DMS 273 treated with DMSO at 0.1 percent for 48 hours (cell line): ENCODE measurements at regions not wholly inside any gene's neighbourhood (a gene's known extent, or its start where the extent isn't known, plus 50 kb on each side); places are given as distances from the start of the nearest gene placed in this dataset.

ENCODE experiments used
- DNase-seq: peaks from one replicate; lab custom pipeline; 2025; lab: John Stamatoyannopoulos, UW

DNA sequence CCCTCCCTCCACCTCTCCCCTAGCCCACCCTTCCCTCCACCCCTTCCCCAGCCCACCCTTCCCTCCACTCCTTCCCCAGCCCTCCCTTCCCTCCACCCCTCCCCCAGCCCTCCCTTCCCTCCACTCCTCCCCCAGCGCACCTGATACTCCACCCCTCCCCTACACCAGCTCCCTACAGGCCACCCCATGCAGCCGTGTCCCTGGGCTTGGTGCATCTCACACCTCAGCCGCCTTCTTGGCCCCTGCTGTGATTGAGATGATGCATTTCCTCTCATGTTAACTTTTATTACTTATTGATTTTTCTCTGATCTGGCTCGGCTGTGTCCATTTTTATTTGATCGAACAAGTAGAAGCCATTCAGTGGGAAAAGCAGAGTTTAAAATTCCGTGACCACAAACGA, 243.8 kb downstream of the MATN1 start:
- DNase-seq, result no peak

DNA sequence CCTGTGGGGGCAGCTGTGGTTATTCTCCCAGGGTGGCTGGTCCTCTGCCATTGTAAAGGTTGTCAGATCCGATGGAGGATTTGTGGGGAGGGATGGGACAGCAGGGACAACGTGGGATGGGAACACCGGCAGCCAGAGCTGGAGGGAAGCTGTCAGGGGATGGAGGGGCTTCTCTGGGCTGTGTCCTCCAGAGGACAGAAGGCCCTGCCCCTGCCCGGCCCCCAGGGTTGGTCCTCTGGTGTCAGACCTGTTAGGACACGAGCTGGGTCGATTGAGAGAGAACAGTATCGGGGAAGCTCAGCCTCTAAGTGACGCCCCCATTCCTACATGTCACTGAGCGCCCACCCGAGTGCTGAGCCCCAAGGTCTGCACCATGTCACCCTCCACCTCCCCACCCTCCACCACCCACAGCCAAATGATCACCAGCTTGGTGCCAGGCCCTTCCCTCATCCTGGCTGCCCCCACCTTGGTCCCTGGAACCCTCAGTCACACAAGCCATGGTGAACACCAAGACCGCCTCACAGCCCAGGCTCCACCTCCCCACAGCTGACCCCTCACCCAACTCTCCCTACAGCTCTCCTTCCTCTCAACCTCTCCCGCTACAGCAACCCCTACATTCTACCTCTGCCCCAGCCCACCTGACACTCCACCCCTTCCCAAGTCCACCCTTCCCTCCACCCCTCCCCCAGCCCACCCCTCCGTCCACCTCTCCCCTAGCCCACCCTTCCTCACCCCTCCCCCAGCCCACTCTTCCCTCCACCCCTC, 244.4 kb downstream of the MATN1 start:
- DNase-seq, result no peak

DNA sequence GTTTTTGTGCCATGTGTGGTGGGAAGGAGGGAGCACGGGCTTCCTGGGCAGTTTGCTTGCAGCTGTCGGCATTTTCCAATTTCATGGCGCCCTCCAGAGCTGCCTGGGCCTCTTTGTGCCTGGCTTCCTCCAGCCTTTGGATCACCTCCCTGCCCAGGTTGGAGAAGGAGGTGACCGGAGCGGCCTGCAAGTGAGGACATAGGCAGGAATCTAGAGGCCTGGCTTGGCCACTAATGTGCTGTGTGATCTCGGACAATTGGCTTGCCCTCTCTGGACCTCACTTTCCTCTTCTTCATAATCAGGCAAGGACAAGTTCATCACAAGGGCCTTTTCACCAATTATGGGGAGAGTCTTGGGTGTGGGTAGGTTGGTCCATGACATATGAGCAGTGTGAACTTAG, 245.1 kb downstream of the MATN1 start:
- no peak for DNase-seq

DNA sequence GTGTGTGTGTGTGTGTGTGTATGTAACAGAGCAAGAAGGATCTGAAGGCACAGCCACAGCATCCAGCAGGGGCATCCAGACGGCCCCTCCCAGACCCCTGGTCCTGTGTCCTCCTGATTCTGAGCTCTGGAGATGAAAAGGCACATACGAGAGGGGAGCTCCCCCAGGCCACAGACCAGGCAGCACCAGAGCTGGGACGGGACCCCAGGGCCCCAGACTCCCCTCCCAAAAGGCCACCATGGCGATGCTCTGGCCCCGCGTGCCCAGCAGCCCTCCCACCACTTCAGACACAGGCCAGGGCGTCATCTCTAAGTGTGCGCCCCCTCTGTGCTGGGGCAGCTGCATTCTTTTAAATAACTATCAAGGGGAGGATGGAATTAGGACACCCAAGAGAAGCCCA, 245.8 kb downstream of the MATN1 start:
- no peak for DNase-seq

DNA sequence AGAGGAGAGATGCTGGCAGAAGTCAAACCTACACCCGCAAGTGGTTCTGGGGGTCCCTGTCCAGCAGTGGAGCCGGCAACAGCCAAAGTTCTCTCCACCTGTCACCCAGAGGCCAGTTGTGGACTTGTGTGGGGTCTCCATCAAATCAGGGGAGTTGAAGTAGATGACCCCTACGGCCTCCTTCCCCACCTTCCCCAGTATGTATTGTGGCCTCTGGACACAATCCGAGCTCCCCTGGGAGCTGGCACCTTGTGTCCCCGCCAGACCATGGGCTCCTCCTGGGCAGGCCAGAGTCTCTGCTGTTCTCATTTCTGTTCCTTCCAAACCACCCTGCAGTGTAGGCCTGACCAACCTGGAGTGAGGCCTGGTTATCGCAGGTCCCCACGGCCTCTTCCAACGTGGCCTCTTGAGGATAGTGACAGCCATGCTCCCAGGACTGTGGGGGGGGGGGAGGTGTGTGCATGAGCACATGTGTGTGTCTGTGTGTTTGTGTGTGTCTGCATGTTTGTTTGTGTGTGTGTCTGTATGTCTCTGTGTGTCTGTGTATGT, 246.4 kb downstream of the MATN1 start:
- DNase-seq, result no peak

DNA sequence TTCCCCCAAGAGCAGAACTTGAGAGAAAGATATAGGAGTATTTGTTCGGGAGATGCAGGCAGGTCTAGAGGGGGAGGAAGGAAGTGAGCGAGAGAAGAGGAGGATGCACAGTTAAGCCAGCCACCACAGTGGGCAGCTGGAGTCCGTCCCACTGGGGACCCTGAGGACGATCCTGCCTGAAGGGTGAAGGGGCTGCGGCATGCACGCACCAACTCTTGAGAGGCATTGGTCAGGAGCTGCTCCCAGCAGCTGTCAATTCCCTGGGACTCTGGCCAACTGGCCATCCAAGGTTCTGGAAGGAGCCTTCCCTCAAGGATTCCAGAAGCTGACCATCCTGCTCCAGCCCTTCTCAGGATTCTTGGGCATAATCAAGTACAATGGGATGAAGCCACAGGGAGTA, 246.9 kb downstream of the MATN1 start:
- no peak for DNase-seq

DNA sequence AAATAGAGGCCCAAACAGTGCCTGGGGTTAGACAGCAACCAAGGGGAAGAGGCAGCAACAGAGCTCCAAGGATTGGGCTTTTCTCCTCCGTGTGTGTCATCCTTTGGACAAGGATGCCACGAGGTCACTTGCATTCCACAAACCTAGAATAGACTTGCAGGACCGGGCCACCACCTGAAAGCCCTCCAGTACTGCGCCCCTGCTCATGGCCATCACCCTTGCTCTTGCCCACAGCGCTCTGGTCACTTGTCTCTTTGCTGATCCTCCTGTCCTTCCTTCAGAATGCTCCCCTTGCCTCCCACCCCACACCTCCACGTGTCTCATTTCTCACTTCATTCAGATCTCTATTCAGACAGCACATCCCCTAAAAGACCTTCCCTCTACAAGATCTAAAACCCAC, 247.4 kb downstream of the MATN1 start:
- no peak for DNase-seq

DNA sequence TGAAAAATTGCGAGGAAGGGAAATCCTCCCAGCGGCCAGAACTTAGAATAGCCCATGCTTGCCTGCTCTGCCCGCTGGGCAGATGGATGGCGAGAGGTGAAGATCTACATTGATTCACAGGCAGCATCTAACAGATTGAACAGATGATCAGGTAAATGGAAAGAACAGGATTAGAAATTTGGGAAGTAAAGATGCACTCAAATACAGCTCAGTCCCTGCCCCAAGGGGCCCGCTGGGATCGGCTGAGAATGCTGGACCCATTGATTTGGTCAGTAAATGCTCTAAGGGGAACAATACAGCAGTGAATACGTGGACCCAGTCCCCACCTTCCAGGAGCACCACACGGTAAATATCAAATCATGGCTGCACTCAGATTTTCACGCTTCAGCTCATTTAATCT, 248.2 kb downstream of the MATN1 start:
- no peak for DNase-seq

DNA sequence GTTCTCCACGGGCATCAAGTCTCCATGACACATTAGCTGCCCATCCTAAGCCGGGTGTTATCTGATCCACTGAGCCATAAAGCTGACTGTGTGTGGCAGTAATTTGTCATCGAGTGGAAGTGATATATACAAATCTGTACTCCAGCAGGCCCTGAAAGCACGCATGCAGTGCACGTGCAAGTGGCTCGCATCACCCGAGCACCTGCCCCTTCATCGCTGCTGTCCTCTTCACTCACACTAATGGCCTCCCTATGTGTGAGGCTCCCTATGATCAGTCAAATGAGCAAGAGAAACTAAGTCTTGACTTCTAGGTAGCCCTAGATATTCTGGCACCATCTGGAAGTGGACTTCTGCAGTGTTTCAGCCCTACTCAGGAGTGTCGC, 248.6 kb downstream of the MATN1 start:
- DNase-seq, result no peak

DNA sequence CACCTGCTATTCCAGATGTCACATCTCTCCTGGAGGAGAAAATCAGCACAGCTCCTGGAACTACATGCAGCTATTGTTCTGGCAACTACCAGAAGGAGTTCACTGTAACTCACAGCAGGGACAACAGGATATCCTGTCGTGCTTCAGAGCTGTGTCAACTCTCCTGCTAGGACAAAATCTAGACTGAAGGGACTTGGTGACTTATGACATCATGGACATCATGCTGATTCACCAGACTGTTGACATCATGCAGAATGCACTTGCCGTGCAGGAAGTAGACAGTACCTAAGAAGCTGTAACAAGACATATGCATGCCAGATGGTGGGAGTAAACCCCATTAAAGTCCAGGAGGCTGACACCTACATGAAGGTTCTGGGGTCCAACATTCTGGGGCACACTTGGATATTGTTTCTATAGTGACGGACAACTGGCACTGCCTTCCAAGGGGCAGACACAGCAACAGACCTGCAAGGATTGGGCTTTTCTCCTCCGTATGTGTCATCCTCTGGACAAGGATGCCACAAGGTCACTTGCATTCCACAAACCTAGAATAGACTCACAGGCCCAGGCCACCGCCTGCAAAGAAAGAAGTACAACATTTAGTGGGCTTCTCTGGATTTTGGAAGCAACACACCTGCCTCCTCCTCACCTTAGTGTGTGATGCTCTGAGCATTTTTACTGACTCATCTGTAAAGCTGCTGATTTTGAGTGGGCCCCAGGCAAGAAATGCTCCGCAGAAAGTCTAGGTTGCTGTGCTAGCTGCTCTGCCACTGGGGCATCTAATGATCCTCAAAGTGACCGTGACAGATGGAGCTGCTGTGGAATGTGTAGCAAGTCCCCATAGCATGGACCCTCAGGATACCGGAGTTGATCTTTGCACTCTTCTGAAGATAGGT, 249.2 kb downstream of the MATN1 start:
- DNase-seq, result no peak

DNA sequence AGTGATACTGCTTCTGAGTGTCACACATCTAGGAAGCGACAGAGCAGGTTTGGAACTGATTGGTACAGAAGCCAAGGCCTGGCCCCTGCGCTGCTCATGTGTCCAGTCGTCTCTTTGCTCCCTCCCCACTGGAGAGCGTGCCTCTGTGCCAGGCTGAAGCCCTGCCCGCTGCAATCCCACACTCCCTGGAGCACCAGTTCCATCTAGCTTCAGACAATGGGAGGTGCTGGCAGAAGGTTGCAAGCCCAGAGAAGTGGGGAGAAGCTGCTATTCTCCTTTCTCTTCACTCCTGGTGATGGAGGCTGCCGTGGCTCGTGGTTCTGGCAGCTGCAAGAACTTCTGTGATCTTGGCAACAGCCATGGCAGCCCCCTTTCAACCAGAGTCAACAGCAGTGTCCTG, 250.9 kb downstream of the MATN1 start:
- no peak for DNase-seq

DNA sequence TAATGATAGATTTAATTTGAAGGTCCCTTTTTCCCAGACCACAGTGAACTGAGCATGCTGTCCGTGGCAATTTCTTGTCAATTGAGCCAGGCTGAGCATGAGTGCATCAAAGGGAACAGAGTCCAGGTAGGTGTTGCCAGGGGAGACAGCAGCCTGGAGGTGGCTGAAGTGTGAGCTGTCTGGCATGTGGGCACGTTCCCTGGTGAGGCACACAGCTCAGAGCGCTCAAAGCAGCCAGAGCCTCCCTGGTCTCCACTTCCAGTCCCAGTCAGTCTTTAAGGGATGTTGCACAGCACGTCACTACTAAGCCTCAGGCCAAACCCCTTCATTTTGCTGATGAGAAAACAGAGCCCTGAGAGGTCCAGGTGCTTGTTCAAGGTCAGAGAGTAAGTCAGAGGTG, 251.4 kb downstream of the MATN1 start:
- DNase-seq, result no peak

DNA sequence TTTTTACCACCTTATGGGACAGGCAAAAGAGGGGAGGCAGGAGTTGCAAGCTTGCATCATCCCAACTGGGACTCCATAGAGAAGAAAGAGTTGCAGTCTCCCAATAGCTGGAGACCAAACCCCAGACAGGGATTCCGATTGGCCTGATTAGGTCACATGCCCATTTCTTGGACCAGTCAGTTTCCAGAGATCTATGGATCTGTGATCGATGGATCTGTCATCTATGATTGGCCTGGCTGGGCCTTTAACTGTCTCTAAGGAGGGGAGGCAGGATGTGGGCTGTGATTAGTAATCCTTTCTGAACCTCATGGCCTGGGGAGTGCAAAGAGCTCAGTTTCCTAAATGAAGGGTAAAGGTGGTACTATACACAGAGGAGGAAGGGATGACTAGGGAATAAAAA, 252.1 kb downstream of the MATN1 start:
- DNase-seq, result no peak

DNA sequence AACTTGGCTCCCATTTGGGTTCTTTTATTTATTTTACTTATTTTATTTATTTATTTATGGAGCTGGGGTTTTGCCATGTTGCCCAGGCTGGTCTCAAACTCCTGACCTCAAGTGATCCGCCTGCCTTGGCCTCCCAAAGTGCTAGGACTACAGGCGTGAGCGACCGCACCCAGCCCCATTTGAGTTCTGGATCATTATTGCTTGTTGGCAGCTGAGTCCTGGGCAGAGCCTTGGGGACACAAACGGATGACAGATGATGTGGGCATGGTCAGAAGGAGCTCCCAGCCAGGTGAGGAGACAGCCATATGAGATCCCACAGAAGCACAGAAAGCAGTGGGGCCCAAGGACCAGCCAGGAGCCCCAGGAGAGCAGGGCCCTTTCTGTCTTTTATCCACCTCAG, 254.0 kb downstream of the MATN1 start:
- no peak for DNase-seq

DNA sequence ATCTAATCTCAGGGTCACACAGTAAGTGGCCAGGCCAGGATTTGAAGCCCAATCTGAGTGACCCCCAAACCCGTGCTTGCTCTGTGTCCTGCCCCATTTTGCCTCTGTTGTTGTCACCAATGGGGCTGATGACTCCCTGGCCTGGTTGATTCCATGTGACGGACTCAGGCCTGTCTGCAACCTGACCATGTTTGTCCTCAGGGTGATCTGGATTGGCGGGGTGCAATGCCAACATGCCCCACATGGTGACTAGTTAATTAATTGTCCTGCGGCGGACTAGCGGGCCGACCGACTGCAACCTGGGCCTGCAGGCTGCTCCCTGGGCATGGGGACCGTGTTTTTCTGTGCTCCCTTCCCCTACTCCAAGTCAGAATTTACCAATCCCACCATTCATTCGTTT, 256.3 kb downstream of the MATN1 start:
- no peak for DNase-seq

DNA sequence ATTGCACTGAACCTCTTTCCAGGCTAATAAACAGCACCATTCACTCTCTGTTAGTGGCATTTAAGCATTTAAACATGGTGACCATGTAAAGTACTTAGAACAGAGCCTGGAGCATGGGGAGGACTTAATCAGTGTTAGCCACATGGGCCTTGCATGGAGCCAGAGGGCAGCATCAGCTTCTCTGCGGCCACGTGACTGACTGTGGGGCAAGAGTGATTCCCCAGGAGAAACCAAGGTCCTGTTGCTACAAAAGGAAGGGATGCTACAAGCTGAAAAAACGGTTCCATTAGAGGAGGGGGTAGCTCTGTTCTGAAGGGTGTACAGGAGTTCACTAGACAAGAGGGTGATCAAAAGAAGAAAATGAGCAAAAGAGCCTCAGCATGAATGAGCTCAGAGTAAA, 256.8 kb downstream of the MATN1 start:
- DNase-seq, result no peak

DNA sequence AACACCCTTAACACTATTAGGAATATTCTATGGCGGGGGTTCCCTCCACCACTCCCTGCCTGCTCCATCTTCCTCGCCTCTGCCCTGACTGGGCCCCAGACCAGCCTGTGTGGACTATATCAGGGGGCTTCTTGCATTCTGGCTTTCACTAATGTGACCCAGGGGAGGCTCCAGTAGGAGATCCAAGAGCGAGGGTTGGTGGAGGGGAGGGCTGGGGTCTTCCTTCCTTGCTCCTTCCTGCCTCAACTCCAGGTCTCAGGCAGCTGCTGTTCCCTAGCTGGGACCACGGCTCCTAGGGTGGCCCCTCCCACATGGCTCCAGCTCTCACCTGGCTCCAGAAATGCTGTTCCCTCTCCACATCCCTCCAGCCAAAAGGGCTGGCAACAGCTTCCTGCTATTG, 257.4 kb downstream of the MATN1 start:
- no peak for DNase-seq

DNA sequence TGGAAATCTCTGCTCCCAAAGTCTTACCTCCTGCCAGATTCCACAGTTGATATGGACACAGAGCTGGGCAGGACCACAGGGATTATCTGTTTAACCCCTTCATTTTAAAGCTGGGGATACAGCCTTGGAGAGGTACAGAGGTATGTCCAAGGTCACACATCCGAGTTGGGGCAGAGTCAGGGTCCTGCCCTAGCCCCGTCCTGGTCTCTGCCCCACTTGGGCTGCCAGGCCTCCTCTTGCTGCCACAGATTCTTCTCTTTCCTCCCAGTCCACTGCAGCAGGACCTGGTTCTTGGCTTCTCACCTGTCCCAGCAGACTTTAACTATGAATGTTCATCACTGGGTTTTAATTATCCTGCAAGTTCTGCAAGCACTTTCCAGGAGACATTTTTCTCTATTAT, 258.3 kb downstream of the MATN1 start:
- DNase-seq, result no peak

DNA sequence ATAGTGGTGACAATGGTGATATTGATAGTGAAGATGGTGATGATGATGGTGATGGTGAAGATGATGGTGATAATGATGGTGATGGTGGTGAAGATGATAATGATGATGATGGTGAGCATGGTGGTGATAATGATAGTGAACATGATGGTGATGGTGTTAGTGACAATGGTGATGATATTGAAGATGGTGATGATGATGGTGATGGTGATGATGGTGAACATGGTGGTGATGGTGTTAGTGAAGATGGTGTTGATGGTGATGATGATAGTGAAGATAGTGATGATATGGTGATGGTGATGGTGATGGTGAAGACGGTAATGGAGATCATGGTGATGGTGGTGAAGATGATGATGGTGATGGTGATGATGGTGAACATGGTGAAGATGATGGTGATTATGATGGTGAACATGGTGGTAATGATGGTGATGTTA, 259.2 kb downstream of the MATN1 start:
- DNase-seq, result no peak

DNA sequence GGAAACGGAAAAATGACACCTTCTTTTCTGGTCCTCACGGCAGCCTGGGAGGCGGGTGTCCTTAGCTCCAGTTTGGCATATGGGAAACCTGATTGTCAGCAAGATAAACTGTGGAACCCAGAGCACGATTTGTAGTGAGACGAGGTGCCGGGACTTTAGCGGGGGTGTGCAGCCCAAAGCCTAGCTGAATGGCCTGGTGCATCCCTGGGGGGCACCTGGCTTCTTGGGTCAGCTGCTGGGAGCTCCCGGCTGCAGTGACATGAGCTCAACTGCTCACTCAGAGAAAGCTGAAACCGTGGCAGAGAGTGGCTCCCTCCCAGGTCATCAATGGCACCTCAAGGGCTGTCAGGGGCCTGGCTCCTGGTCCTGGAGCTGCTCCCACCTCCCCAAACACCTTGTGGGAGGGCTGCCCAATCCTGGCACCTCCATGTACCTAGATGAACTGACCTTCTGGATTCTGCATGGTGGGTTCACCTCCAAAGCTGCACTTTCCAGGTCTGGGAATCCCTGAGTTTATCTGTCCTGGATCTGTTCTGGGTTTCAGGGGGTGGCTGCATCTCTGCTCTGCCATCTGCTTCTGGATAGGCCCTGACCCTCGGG, 260.5 kb downstream of the MATN1 start:
- DNase-seq, result no peak

DNA sequence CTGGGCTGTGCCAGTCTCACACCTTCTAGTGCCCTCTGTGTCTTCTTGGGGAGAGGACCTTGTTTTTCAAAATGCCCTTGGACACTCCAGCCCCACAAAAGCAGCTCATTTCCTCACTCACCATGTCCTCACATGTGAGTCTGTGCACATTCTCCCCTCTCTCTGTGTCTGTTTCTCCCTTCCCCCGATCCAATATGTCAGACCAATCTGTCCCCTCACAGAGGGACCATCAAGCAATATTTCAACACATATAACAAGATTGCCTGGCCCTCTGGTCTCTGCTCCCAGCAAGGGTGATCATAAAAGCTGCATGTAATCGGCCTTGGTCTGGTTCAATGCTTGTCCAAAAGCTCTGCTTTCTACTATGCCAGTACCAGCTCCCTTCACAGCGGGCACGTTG, 261.2 kb downstream of the MATN1 start:
- no peak for DNase-seq

DNA sequence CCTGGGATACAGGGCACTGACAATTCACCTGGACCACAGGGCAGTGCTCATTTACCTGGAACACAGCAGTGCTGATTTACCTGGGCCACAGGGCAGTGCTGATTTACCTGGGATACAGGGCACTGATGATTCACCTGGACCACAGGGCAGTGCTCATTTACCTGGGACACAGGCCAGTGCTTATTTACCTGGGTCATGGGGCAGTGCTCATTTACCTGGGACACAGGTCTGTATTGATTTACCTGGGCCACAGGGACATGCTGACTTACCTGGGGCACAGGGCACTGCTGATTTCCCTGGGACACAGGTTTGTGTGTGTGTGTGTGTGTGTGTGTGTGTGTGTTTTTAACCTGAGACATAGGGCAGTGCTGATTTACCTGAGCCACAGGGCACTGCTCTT, 261.7 kb downstream of the MATN1 start:
- no peak for DNase-seq

DNA sequence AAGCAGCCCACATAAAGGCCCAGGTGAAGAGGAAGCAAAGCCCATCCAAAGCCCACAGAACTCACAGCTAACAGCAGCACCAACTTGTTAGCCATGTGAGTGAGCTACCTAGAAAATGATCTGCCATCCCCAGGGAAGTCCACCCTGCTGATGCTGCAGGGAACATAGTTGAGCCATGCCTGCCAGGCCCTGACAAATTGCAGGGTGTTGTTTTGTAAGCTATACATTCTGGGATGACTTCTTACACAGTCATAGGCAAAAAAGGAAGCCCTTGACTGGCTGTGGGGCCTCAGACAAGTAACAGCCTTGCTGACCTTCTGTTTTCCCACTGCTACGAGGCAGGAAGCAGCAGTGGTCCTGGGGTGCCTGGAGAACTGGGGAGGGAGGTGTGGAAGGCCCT, 262.7 kb downstream of the MATN1 start:
- no peak for DNase-seq
